Glutamatergic neuron (in vitro differentiated cells): ENCODE measurements at regions not wholly inside any gene's neighbourhood (a gene's known extent, or its start where the extent isn't known, plus 50 kb on each side); places are given as distances from the start of the nearest gene placed in this dataset.
A peak's percentile ranks its signal among the peaks of the same experiment; 100 is the strongest.

ENCODE experiments used
- DNase-seq: peaks from one replicate; pipeline ENCODE4 v3.0.0; 2022
- H3K27ac Mint-ChIP-seq: one replicate; pipeline ENCODE4 v1.8.0; 2020; ENCODE audit warnings: mild to moderate bottlenecking, mixed read lengths, inconsistent platforms; ENCODE audit not compliant: unreplicated experiment
- H3K27me3 Mint-ChIP-seq: one replicate; pipeline ENCODE4 v1.8.0; 2020; ENCODE audit warnings: mild to moderate bottlenecking, moderate library complexity, mixed read lengths, inconsistent platforms; ENCODE audit not compliant: unreplicated experiment
- H3K36me3 Mint-ChIP-seq: one replicate; pipeline ENCODE4 v1.8.0; 2020; ENCODE audit warnings: mild to moderate bottlenecking, mixed read lengths, inconsistent platforms; ENCODE audit not compliant: unreplicated experiment
- H3K4me1 Mint-ChIP-seq: one replicate; pipeline ENCODE4 v1.8.0; 2020; ENCODE audit warnings: mild to moderate bottlenecking, low read depth, mixed read lengths, inconsistent platforms; ENCODE audit not compliant: unreplicated experiment
- H3K4me3 Mint-ChIP-seq: one replicate; pipeline ENCODE4 v1.8.0; 2020; ENCODE audit warnings: mild to moderate bottlenecking, mixed read lengths, inconsistent platforms; ENCODE audit not compliant: unreplicated experiment
- H3K9me3 Mint-ChIP-seq: one replicate; pipeline ENCODE4 v1.8.0; 2020; ENCODE audit warnings: mild to moderate bottlenecking, moderate library complexity, mixed read lengths, inconsistent platforms; ENCODE audit not compliant: unreplicated experiment
- CTCF ChIP-seq: fragments of 200-600 bp; sonication (generic); IDR thresholded peaks from one replicate; pipeline ENCODE4 v1.5.0; 2021; ENCODE audit not compliant: partially characterized antibody, unreplicated experiment

GRCh38 chr15:79598639-79599038 is 166.5 kb downstream of the MINAR1 start:
- Mint-ChIP-seq H3K36me3 (no peaks in the 10 kb centered on the region), H3K27ac (no peak overlapping the region), H3K9me3 (peaks cover 8% of the 10 kb centered on the region), H3K4me3 (no peak overlapping the region), H3K27me3 (peaks cover 9% of the 10 kb centered on the region), H3K4me1 (peaks cover 44% of the 10 kb centered on the region)
- DNase-seq = no peak
- no peak for TF ChIP-seq CTCF

- peaks cover 3% of the 10 kb centered on the region for H3K27me3 Mint-ChIP-seq
- peaks cover 2% of the 10 kb centered on the region for H3K9me3 Mint-ChIP-seq
- H3K4me3 Mint-ChIP-seq = no peak overlapping the region
Measured at GRCh38 chr15:79601405-79602086, 169.4 kb downstream of the MINAR1 start.

GRCh38 chr15:79602180-79602579 is 170.0 kb downstream of the MINAR1 start:
- H3K9me3 Mint-ChIP-seq = peaks cover 2% of the 10 kb centered on the region
- H3K27ac Mint-ChIP-seq = no peak overlapping the region
- TF ChIP-seq CTCF = no peak
- peak overlapping the region; percentile 12 for H3K4me3 Mint-ChIP-seq
- peaks cover 2% of the 10 kb centered on the region for H3K27me3 Mint-ChIP-seq
- no peaks in the 10 kb centered on the region for H3K36me3 Mint-ChIP-seq
- H3K4me1 Mint-ChIP-seq = peaks cover 30% of the 10 kb centered on the region
- DNase-seq = no peak

More at GRCh38 chr15:79601405-79602086, 169.4 kb downstream of the MINAR1 start:
- no peak for TF ChIP-seq CTCF
- no peak for DNase-seq
- Mint-ChIP-seq H3K36me3 (no peaks in the 10 kb centered on the region), H3K27ac (no peak overlapping the region), H3K4me1 (peaks cover 36% of the 10 kb centered on the region)

- Mint-ChIP-seq H3K36me3 (no peaks in the 10 kb centered on the region), H3K27me3 (peaks cover under 1% of the 10 kb centered on the region), H3K4me1 (peaks cover 26% of the 10 kb centered on the region), H3K9me3 (peaks cover under 1% of the 10 kb centered on the region), H3K4me3 (no peak overlapping the region), H3K27ac (no peak overlapping the region)
- no peak for TF ChIP-seq CTCF
- DNase-seq = no peak
Measured at GRCh38 chr15:79602731-79603130, 170.6 kb downstream of the MINAR1 start.

- H3K27me3 Mint-ChIP-seq = no peaks in the 10 kb centered on the region
- no peak for DNase-seq
- H3K4me1 Mint-ChIP-seq = peaks cover 19% of the 10 kb centered on the region
- no peak overlapping the region for H3K4me3 Mint-ChIP-seq
- H3K9me3 Mint-ChIP-seq = no peaks in the 10 kb centered on the region
- TF ChIP-seq CTCF = no peak
- H3K36me3 Mint-ChIP-seq = peaks cover 5% of the 10 kb centered on the region
- H3K27ac Mint-ChIP-seq = no peak overlapping the region
Measured at GRCh38 chr15:79606831-79607355, 174.8 kb downstream of the MINAR1 start.
